Astrocyte (in vitro differentiated cells and primary cell): ENCODE measurements at regions not wholly inside any gene's neighbourhood (a gene's known extent, or its start where the extent isn't known, plus 50 kb on each side); places are given as distances from the start of the nearest gene placed in this dataset.

ENCODE experiments used
- EZH2 ChIP-seq: IDR thresholded peaks from 2 replicates; pipeline ENCODE4 v1.6.1; 2012; ENCODE audit warnings: mild to moderate bottlenecking, low read length, inconsistent platforms; ENCODE audit not compliant: insufficient read depth
- TF ChIP-seq, protein P1 (sequence below): IDR thresholded peaks from 2 replicates; pipeline ENCODE4 v1.5.1; 2011; ENCODE audit warnings: low read depth, mild to moderate bottlenecking, inconsistent platforms, low read length, moderate library complexity; ENCODE audit not compliant: insufficient read depth

DNA sequence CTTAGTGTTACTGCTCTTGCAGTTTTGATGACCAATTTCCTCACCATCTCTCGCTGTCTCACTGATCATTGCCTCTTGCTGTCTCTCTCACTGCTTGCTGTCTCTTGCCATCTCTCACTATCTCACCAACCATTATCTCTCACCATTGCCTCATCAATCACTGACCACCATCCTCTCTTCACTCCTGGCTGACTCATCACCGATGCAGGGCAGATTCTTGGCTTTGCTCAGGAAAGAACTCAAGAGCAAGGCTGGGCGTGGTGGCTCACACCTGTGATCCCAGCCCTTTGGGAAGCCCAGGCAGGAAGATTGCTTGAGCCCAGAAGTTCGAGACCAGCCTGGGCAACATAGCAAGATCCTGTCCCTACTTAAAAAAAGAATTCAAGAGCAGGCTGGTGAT is 66.3 kb upstream of the SYN3 start:
- TF ChIP-seq, protein P1, sequence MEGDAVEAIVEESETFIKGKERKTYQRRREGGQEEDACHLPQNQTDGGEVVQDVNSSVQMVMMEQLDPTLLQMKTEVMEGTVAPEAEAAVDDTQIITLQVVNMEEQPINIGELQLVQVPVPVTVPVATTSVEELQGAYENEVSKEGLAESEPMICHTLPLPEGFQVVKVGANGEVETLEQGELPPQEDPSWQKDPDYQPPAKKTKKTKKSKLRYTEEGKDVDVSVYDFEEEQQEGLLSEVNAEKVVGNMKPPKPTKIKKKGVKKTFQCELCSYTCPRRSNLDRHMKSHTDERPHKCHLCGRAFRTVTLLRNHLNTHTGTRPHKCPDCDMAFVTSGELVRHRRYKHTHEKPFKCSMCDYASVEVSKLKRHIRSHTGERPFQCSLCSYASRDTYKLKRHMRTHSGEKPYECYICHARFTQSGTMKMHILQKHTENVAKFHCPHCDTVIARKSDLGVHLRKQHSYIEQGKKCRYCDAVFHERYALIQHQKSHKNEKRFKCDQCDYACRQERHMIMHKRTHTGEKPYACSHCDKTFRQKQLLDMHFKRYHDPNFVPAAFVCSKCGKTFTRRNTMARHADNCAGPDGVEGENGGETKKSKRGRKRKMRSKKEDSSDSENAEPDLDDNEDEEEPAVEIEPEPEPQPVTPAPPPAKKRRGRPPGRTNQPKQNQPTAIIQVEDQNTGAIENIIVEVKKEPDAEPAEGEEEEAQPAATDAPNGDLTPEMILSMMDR = no peak
- TF ChIP-seq EZH2 = no peak
